NCI-H1105 treated with DMSO at 0.1 percent for 48 hours (cell line): ENCODE measurements at regions not wholly inside any gene's neighbourhood (a gene's known extent, or its start where the extent isn't known, plus 50 kb on each side); places are given as distances from the start of the nearest gene placed in this dataset.

Experiments
- DNase-seq: peaks from one replicate; lab custom pipeline; 2025; lab: John Stamatoyannopoulos, UW

GRCh38 chr20:19929012-19929360 lies 88.2 kb upstream of the NAA20 start:
- no peak for DNase-seq

GRCh38 chr20:19929481-19930145 lies 87.5 kb upstream of the NAA20 start:
- DNase-seq: no peak

- DNase-seq: no peak
These were observed 86.7 kb upstream of the NAA20 start for GRCh38 chr20:19930426-19930825.

GRCh38 chr20:19932170-19932667 lies 84.9 kb upstream of the NAA20 start:
- DNase-seq: no peak

DNA sequence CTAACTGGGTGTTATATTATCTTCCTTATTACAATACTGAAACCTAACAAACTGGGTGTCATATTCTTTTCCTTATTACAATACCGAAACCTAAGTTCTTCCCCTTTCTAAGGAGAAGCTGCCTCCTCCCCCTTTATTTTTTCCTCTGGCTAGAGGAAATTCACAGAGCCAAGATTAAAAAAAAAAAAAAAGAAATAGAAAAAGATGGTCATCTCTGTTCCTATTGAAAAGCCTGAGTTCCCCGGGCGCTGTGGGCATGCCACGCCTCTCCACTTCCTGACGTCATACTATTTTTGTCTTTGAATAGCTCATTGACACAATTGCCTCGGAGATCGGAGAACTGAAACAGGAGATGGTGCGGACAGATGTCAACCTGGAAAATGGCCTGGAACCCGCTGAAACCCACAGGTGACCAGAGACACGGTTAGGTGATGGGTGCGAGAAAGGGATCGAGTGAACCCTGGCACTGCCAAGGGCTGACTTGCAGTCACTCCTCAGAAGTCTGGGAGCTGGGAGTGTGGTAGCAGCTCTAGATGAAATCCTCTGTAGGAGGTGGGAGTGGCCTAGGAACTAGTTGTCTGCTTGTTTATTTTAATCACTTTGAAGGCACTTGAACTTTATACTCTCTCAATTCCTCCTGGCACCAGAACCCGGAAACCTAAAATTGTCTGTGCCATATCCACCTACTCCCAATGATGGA lies 82.2 kb upstream of the NAA20 start:
- DNase-seq: peak; percentile 70

DNA sequence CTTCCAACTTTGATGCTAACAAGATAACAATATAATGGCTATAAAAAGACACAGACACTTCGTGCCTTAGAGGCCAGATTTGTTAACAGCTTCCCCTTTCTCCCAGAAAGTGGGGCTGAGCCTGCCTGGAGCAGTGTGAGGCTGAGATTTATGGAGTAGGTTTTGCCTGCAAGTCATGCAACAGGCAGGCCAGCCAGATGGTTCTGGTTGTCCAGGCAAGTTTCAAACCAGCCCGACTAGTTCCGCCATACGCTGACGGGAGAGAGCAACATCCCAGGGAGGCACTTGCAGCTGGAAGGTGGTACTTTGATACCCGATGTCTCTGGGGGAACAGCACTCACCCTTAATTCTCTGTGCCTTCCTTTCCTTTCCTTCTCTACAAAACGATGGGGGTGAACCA lies 81.3 kb upstream of the NAA20 start:
- no peak for DNase-seq

- no peak for DNase-seq
These were observed 80.5 kb upstream of the NAA20 start for GRCh38 chr20:19936466-19937200.

- DNase-seq: no peak
These were observed 79.9 kb upstream of the NAA20 start for GRCh38 chr20:19937218-19937617.

DNA sequence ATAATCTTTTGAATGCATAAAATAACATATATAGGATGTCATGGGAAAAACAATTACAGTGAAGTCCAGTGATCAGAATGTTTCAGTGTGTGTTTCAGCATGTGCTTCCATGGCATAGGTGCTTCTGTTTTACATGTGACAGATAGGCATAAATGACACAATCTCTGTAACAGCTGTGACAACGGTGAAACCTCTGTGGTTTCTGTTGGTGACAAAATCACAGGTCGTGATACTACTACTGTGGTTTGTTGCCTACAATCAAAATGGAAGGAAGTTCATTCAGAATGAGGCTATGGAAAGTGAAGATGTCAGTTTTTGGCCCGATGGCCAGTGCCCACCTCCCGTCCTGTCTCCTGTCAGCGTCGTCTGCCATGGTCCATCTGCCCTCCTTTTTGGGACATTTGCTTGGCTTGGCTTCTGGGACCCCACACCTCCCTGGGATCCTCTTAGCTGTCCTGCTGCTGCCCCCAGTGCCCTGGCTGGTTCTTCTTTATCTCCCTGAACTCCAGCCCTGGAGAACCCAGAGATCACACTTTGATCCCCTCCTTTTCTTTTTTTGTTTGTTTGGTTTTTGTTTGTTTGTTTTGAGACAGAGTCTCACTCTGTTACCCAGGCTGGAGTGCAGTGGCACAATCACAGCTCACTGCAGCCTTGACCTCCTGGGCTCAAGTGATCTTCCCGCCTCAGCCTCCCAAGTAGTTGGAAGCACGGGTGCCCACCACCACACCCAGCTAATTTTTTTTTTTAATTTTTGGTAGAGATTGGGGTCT lies 79.3 kb upstream of the NAA20 start:
- DNase-seq: no peak

GRCh38 chr20:19938421-19939090 lies 78.6 kb upstream of the NAA20 start:
- no peak for DNase-seq

- no peak for DNase-seq
These were observed 76.1 kb upstream of the NAA20 start for GRCh38 chr20:19940988-19941460.

DNA sequence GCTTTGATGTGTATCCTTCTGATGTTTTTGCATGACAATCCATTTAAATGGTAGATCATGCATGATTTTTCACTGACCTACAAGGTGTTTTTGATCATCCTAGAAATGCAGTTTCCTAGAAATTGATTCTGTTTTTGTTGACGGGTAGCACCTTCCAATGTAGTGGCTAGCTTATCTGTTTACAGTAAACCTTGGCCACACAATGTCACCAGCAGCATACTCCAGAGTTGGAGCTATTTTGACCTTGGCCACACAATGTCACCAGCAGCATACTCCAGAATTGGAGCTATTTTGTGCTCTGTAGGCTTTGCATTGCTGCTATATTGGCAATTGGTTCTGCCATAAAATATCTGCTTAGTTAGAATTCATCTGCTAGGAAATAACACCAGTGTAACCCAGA lies 74.6 kb upstream of the NAA20 start:
- DNase-seq: no peak

- DNase-seq: no peak
These were observed 74.1 kb upstream of the NAA20 start for GRCh38 chr20:19943061-19943521.

- DNase-seq: no peak
These were observed 72.2 kb upstream of the NAA20 start for GRCh38 chr20:19944772-19945459.

DNA sequence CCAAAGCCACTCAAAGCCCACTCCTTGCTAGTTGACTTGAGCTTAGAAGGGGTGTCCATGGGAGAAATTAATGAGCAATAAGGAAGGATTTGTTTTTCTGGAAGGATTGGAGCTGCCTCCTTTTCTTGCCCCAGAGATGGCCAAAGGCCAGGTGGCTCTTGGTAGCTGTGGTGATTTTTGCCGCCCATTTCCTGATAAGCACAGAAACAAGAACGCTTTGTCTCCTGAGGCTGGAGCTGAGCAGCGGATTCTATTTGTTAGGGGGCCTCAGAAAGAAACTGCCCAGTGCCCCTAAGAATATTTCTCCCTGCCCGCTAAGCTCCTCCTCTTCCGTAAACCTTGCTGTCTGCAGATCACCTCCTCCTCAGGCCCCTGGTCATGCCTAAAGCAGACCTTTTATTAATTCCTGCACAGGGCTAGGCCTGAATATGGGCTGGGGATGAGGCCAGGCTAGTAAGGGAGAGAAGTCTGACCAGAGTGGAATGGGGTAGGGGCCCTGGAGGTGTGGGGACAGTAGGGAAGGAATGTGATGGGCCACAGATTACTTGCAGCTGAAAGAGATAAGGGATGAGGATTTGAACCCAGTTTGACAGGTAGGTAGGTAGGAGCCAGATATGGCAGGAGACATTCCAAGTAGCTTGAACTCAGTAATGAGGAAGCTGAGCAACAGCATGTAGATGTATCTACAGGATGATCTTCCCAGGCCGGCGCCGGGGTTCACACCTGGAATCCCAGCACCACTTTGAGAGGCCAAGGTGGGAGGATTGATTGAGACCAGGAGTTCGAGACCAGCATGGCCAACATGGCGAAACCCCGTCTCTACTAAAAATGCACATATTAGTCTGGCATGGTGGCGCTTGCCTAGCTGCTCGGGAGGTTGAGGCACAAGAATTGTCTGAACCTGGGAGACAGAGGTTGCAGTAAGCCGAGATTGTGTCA lies 71.2 kb upstream of the NAA20 start:
- DNase-seq: no peak

GRCh38 chr20:19947611-19948264 lies 69.4 kb upstream of the NAA20 start:
- no peak for DNase-seq

- DNase-seq: no peak
These were observed 67.8 kb upstream of the NAA20 start for GRCh38 chr20:19949195-19949867.

GRCh38 chr20:19950042-19950441 lies 67.1 kb upstream of the NAA20 start:
- DNase-seq: no peak

GRCh38 chr20:19952392-19952791 lies 64.8 kb upstream of the NAA20 start:
- no peak for DNase-seq
